ENCODE measurements at regions not wholly inside any gene's neighbourhood (a gene's known extent, or its start where the extent isn't known, plus 50 kb on each side); places are given as distances from the start of the nearest gene placed in this dataset.

- Histone ChIP-seq H2AFZ (ENCODE audit: control insufficient read depth, low read length) (no peak overlapping the region), H3K9me1 (ENCODE audit: control insufficient read depth, extremely low read depth, insufficient read depth, low read length) (no peaks in the 10 kb centered on the region), H4K20me1 (ENCODE audit: control insufficient read depth, extremely low read depth, insufficient read depth, low read length) (no peaks in the 10 kb centered on the region), H3K27me3 (ENCODE audit: control insufficient read depth, extremely low read depth, insufficient read depth, low read length) (no peaks in the 10 kb centered on the region), H3K4me2 (ENCODE audit: control insufficient read depth, extremely low read depth, insufficient read depth, low read depth, low read length) (no peak overlapping the region), H3K79me2 (ENCODE audit: control insufficient read depth, insufficient read depth, low read length) (no peaks in the 10 kb centered on the region), H3K9me3 (ENCODE audit: control insufficient read depth, low read depth, low read length) (no peaks in the 10 kb centered on the region), H3K27ac (ENCODE audit: control insufficient read depth, insufficient read depth, low read length) (no peak overlapping the region), H3K4me1 (ENCODE audit: control insufficient read depth, extremely low read depth, insufficient read depth, low read length) (no peaks in the 10 kb centered on the region), H3K9ac (ENCODE audit: control insufficient read depth, extremely low read depth, insufficient read depth, low read length) (no peak overlapping the region), H3K4me3 (ENCODE audit: control insufficient read depth in 2 of 3, extremely low read depth in 1 of 3, insufficient read depth in 2 of 3, low read depth in 1 of 3, low read length in 3 of 3) (no peak overlapping the region), H3K36me3 (ENCODE audit: control insufficient read depth in 2 of 2, extremely low read depth in 1 of 2, insufficient read depth in 2 of 2, low read length in 2 of 2) (no peaks in the 10 kb centered on the region)
- no peak for DNase-seq (ENCODE audit: low read depth, low spot score)
- no peak for FAIRE-seq
- TF ChIP-seq CTCF (optimal IDR thresholded peaks at IDR 0.05 in 1 of 3, IDR thresholded peaks at IDR 0.05 in 1 of 3, conservative IDR thresholded peaks at IDR 0.05 in 1 of 3; ENCODE audit: extremely low read depth in 1 of 3, insufficient read depth in 2 of 3, low read length in 3 of 3), result no peak
- no peak for TF ChIP-seq EZH2 (IDR thresholded peaks at IDR 0.05; ENCODE audit: low read length)
- dilution Hi-C loops (cut with MboI; ENCODE audit: extremely low pct_ligation_motif_present, low sequenced_read_pairs), result no loop called here
Measured at GRCh38 chr12:61029516-61029915, 1230.7 kb upstream of the USP15 start.

- Histone ChIP-seq H2AFZ (ENCODE audit: control insufficient read depth, low read length) (no peak overlapping the region), H3K4me3 (ENCODE audit: control insufficient read depth in 2 of 3, extremely low read depth in 1 of 3, insufficient read depth in 2 of 3, low read depth in 1 of 3, low read length in 3 of 3) (no peak overlapping the region), H3K27ac (ENCODE audit: control insufficient read depth, insufficient read depth, low read length) (no peak overlapping the region), H3K9me3 (ENCODE audit: control insufficient read depth, low read depth, low read length) (no peaks in the 10 kb centered on the region), H3K27me3 (ENCODE audit: control insufficient read depth, extremely low read depth, insufficient read depth, low read length) (no peaks in the 10 kb centered on the region), H3K4me1 (ENCODE audit: control insufficient read depth, extremely low read depth, insufficient read depth, low read length) (no peaks in the 10 kb centered on the region), H3K79me2 (ENCODE audit: control insufficient read depth, insufficient read depth, low read length) (no peaks in the 10 kb centered on the region), H3K9me1 (ENCODE audit: control insufficient read depth, extremely low read depth, insufficient read depth, low read length) (no peaks in the 10 kb centered on the region), H3K36me3 (ENCODE audit: control insufficient read depth in 2 of 2, extremely low read depth in 1 of 2, insufficient read depth in 2 of 2, low read length in 2 of 2) (no peaks in the 10 kb centered on the region), H4K20me1 (ENCODE audit: control insufficient read depth, extremely low read depth, insufficient read depth, low read length) (no peaks in the 10 kb centered on the region), H3K9ac (ENCODE audit: control insufficient read depth, extremely low read depth, insufficient read depth, low read length) (no peak overlapping the region), H3K4me2 (ENCODE audit: control insufficient read depth, extremely low read depth, insufficient read depth, low read depth, low read length) (no peak overlapping the region)
- no peak for FAIRE-seq
- TF ChIP-seq CTCF (optimal IDR thresholded peaks at IDR 0.05 in 1 of 3, IDR thresholded peaks at IDR 0.05 in 1 of 3, conservative IDR thresholded peaks at IDR 0.05 in 1 of 3; ENCODE audit: extremely low read depth in 1 of 3, insufficient read depth in 2 of 3, low read length in 3 of 3) (no peak), EZH2 (IDR thresholded peaks at IDR 0.05; ENCODE audit: low read length) (no peak)
- dilution Hi-C loops (cut with MboI; ENCODE audit: extremely low pct_ligation_motif_present, low sequenced_read_pairs), result no loop called here
- no peak for DNase-seq (ENCODE audit: low read depth, low spot score)
Measured at GRCh38 chr12:61037792-61038191, 1222.4 kb upstream of the USP15 start.
